Retinal pigment epithelial cell (primary cell): ENCODE measurements at regions not wholly inside any gene's neighbourhood (a gene's known extent, or its start where the extent isn't known, plus 50 kb on each side); places are given as distances from the start of the nearest gene placed in this dataset.

ENCODE experiments used
- DNase-seq: peaks from one replicate; pipeline ENCODE4 v3.0.0-alpha.2; 2010; ENCODE audit warnings: low read depth
- H3K4me3 ChIP-seq: 2 replicates; pipeline ENCODE4 v1.5.1; 2011; ENCODE audit warnings: mild to moderate bottlenecking, low read length, control low read depth, moderate library complexity
- TF ChIP-seq, protein P1 (sequence below): conservative IDR thresholded peaks from 2 replicates; pipeline ENCODE4 v1.5.1; 2011; ENCODE audit warnings: low read depth, low read length, control low read depth, inconsistent platforms

GRCh38 chr18:34458410-34458977 lies 233.8 kb upstream of the NOL4 start:
- no peak overlapping the region for H3K4me3 ChIP-seq
- DNase-seq: no peak
- TF ChIP-seq, protein P1, sequence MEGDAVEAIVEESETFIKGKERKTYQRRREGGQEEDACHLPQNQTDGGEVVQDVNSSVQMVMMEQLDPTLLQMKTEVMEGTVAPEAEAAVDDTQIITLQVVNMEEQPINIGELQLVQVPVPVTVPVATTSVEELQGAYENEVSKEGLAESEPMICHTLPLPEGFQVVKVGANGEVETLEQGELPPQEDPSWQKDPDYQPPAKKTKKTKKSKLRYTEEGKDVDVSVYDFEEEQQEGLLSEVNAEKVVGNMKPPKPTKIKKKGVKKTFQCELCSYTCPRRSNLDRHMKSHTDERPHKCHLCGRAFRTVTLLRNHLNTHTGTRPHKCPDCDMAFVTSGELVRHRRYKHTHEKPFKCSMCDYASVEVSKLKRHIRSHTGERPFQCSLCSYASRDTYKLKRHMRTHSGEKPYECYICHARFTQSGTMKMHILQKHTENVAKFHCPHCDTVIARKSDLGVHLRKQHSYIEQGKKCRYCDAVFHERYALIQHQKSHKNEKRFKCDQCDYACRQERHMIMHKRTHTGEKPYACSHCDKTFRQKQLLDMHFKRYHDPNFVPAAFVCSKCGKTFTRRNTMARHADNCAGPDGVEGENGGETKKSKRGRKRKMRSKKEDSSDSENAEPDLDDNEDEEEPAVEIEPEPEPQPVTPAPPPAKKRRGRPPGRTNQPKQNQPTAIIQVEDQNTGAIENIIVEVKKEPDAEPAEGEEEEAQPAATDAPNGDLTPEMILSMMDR: no peak

GRCh38 chr18:34461266-34461665 lies 236.6 kb upstream of the NOL4 start:
- TF ChIP-seq, protein P1: no peak
- DNase-seq: no peak
- H3K4me3 ChIP-seq: no peak overlapping the region

DNA sequence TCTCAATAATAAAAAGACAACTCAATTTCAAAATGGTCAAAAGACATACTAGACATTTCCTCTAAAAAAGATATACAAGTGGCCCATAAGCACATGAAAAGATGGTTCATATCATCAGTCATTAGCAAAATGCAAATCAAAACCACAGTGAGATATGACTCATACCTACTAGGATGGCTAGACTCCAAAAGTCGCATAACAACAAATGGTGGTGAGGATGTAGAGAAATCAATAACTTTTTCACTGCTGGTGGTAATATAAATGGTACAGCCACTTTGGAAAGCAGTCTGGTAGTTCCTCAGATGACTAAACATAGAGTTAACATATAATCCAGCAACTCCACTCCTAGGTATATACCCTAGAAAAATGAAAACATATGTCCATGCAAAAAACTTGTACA lies 242.3 kb upstream of the NOL4 start:
- H3K4me3 ChIP-seq: no peak overlapping the region
- DNase-seq: no peak
- TF ChIP-seq, protein P1: no peak

- no peak overlapping the region for H3K4me3 ChIP-seq
- DNase-seq: no peak
- TF ChIP-seq, protein P1: no peak
Observed at GRCh38 chr18:34480162-34480700, 229.9 kb upstream of the DTNA start.

DNA sequence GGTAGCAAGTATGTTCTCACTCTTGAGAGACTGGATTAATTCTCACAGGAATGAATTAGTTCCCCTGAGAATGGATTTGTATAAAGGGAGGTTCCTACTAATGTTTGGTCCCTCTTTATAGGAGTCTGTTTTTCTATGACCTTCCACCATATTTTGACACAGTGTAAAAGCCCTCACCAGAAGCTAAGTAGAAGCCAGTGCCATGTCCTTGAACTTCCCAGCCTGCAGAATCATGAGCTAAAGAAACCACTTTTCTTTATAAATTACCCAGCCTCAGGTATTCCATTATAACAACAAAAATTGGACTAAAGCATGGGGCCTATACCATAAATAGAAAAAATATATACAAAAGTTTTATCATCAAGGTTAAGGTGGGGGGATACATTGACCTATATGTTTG lies 227.9 kb upstream of the DTNA start:
- TF ChIP-seq, protein P1: no peak
- DNase-seq: no peak
- H3K4me3 ChIP-seq: no peak overlapping the region

DNA sequence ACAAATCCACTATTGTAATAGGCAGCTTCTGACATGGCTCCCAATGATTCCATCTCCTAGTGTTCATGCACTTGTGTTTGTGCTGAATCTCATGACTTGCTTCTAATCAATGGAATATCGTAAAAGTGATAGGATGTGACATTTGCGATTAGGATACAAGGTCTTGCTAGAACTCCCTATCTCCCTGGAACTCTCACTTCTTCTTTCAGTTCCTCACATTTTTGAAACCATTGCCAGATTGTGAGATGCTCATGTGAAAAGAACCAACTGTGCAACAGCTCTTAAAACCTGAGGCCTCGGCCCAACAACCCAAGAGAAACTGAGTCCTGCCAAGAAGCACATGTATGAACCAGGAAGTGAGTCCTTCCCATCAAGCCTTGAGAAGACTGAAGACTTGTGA lies 226.9 kb upstream of the DTNA start:
- TF ChIP-seq, protein P1: no peak
- no peak for DNase-seq
- H3K4me3 ChIP-seq: no peak overlapping the region

DNA sequence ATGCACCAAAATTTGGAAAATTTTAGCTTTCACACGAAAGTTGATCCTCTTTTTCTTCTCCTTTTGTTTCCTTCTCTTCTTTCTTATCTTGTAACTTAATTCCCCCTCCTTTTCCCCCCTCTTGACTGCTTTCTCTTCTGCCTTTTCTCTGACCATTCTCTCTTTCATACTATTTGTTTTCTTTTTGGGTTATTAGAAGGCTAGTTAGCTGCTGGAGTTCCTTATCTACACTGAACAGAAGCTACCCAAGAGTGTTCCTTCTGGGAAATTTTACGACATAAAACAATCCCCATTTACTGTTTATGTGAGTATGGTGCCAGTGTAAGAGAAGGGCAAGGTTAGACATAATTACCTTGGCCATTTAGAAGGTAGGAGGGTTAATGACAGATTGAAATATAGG lies 218.4 kb upstream of the DTNA start:
- no peak for DNase-seq
- no peak overlapping the region for H3K4me3 ChIP-seq
- TF ChIP-seq, protein P1: no peak
